ENCODE measurements at regions not wholly inside any gene's neighbourhood (a gene's known extent, or its start where the extent isn't known, plus 50 kb on each side); places are given as distances from the start of the nearest gene placed in this dataset.

GRCh38 chr2:146939991-146940685 is 904.7 kb upstream of the ACVR2A start:
- in situ Hi-C loops (cut with MboI; ENCODE audit: low pct_unique_long_range_greater_than_20kb, low sequenced_read_pairs, unreplicated experiment), result no loop called here
- no peak for DNase-seq (ENCODE audit: low spot score)
- TF ChIP-seq CTCF (IDR thresholded peaks at IDR 0.05; ENCODE audit: extremely low read depth, insufficient read depth, missing control alignments), result no peak

GRCh38 chr2:146934921-146935320 is 909.9 kb upstream of the ACVR2A start:
- no peak for DNase-seq (ENCODE audit: low spot score)
- in situ Hi-C loops (cut with MboI; ENCODE audit: low pct_unique_long_range_greater_than_20kb, low sequenced_read_pairs, unreplicated experiment), result no loop called here
- TF ChIP-seq CTCF (IDR thresholded peaks at IDR 0.05; ENCODE audit: extremely low read depth, insufficient read depth, missing control alignments), result no peak

- DNase-seq (ENCODE audit: low spot score), result no peak
- in situ Hi-C loops (cut with MboI; ENCODE audit: low pct_unique_long_range_greater_than_20kb, low sequenced_read_pairs, unreplicated experiment), result no loop called here
- TF ChIP-seq CTCF (IDR thresholded peaks at IDR 0.05; ENCODE audit: extremely low read depth, insufficient read depth, missing control alignments), result no peak
Measured at GRCh38 chr2:146931109-146931508, 913.7 kb upstream of the ACVR2A start.

GRCh38 chr2:146927080-146927711 is 917.6 kb upstream of the ACVR2A start:
- TF ChIP-seq CTCF (IDR thresholded peaks at IDR 0.05; ENCODE audit: extremely low read depth, insufficient read depth, missing control alignments), result peak; percentile 40
- in situ Hi-C loops (cut with MboI; ENCODE audit: low pct_unique_long_range_greater_than_20kb, low sequenced_read_pairs, unreplicated experiment), result no loop called here
- DNase-seq (ENCODE audit: low spot score), result peak; percentile 12

- in situ Hi-C loops (cut with MboI; ENCODE audit: low pct_unique_long_range_greater_than_20kb, low sequenced_read_pairs, unreplicated experiment), result no loop called here
- TF ChIP-seq CTCF (IDR thresholded peaks at IDR 0.05; ENCODE audit: extremely low read depth, insufficient read depth, missing control alignments), result no peak
- no peak for DNase-seq (ENCODE audit: low spot score)
Measured at GRCh38 chr2:146918280-146918679, 926.5 kb upstream of the ACVR2A start.

GRCh38 chr2:146917431-146918042 is 927.3 kb upstream of the ACVR2A start:
- TF ChIP-seq CTCF (IDR thresholded peaks at IDR 0.05; ENCODE audit: extremely low read depth, insufficient read depth, missing control alignments), result no peak
- DNase-seq (ENCODE audit: low spot score), result no peak
- in situ Hi-C loops (cut with MboI; ENCODE audit: low pct_unique_long_range_greater_than_20kb, low sequenced_read_pairs, unreplicated experiment), result no loop called here

All from GM13977 (cell line).